ENCODE measurements at regions not wholly inside any gene's neighbourhood (a gene's known extent, or its start where the extent isn't known, plus 50 kb on each side); places are given as distances from the start of the nearest gene placed in this dataset.
A peak's percentile ranks its signal among the peaks of the same experiment; 100 is the strongest.

DNA sequence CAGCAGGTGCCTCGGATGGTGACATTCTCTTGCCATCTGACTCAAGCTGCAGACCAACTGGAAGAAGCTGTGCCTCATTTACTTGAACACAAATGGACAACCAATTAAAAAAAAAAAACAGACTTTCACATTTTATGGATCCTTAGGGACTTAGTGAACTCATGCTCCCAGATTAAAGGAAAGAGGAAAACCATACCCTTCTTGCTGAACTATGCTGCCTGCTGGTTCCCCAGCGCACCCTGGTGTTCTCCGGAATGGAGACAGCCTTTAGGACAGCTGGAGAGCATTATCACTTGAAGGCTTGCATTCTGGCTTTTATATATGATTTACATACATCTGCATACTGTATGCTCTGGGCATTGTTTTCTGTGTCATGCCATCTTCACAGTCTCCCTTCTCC is 370.7 kb downstream of the SLC4A3 start:
- Histone ChIP-seq H3K56ac (ENCODE audit: insufficient read length, low read depth, low read length) (no peak overlapping the region), H3K27me3 (ENCODE audit: insufficient read depth, low read length) (no peaks in the 10 kb centered on the region), H3K79me2 (ENCODE audit: insufficient read depth, low read length) (no peaks in the 10 kb centered on the region), H3K23ac (ENCODE audit: insufficient read length, low read depth, low read length) (no peak overlapping the region), H2AFZ (ENCODE audit: low read length) (no peak overlapping the region), H4K20me1 (ENCODE audit: control insufficient read depth, insufficient read depth, insufficient read length) (no peaks in the 10 kb centered on the region), H2BK20ac (ENCODE audit: low read depth, low read length, poor library complexity, severe bottlenecking) (no peak overlapping the region), H2BK12ac (ENCODE audit: insufficient read length, low read depth, low read length) (no peak overlapping the region), H3K18ac (ENCODE audit: insufficient read length, low read depth, low read length) (no peak overlapping the region), H3K27ac (ENCODE audit: insufficient read length, low read depth, low read length) (no peak overlapping the region), H3T11ph (ENCODE audit: low read length) (no peak overlapping the region), H3K23me2 (ENCODE audit: insufficient read length, low read depth, low read length, poor library complexity, severe bottlenecking) (no peaks in the 10 kb centered on the region), H2BK15ac (ENCODE audit: low read depth, low read length) (no peak overlapping the region), H2BK5ac (ENCODE audit: insufficient read length, low read length) (no peak overlapping the region), H3K9me3 (ENCODE audit: control insufficient read depth, low read depth, low read length) (no peaks in the 10 kb centered on the region), H2AK5ac (ENCODE audit: insufficient read length, low read length) (no peak overlapping the region), H3K4me1 (ENCODE audit: insufficient read depth, low read length) (no peaks in the 10 kb centered on the region), H3K9ac (ENCODE audit: extremely low read depth, insufficient read length, low read length) (no peak overlapping the region), H4K91ac (ENCODE audit: insufficient read length, low read depth, low read length) (no peak overlapping the region), H4K5ac (ENCODE audit: insufficient read length, low read depth, low read length) (no peak overlapping the region), H3K4me2 (ENCODE audit: insufficient read depth, insufficient read length, low read length) (no peak overlapping the region), H3K4ac (ENCODE audit: low read depth, low read length) (no peak overlapping the region), H4K8ac (replicated peaks; ENCODE audit: insufficient read length, low read depth, low read length) (no peak overlapping the region), H2BK120ac (ENCODE audit: low read depth, low read length, poor library complexity, severe bottlenecking) (no peak overlapping the region), H3K79me1 (ENCODE audit: insufficient read depth, low read depth, low read length, poor library complexity, severe bottlenecking) (no peaks in the 10 kb centered on the region), H3K14ac (ENCODE audit: insufficient read depth, low read length) (no peak overlapping the region)
- Mint-ChIP-seq H3K4me3 (no peak overlapping the region), H3K27me3 (ENCODE audit: low read depth) (peaks cover 12% of the 10 kb centered on the region), H3K27ac (peak overlapping the region in 1 of 3 experiments; percentile 46; a peak in 1 of 7 replicates), H3K36me3 (ENCODE audit: insufficient read depth in 1 of 3, low read depth in 3 of 3) (no peaks in the 10 kb centered on the region), H3K4me1 (peaks cover 15 to 17% of the 10 kb centered on the region in 2 experiments), H3K9me3 (no peaks in the 10 kb centered on the region)
- WGBS (ENCODE audit: extremely low coverage, insufficient read length, low lambda C conversion rate): no CpG with 5 or more reads among the region's 3 CpGs
- peak; percentile 52 for DNase-seq
- TF ChIP-seq, protein P1, sequence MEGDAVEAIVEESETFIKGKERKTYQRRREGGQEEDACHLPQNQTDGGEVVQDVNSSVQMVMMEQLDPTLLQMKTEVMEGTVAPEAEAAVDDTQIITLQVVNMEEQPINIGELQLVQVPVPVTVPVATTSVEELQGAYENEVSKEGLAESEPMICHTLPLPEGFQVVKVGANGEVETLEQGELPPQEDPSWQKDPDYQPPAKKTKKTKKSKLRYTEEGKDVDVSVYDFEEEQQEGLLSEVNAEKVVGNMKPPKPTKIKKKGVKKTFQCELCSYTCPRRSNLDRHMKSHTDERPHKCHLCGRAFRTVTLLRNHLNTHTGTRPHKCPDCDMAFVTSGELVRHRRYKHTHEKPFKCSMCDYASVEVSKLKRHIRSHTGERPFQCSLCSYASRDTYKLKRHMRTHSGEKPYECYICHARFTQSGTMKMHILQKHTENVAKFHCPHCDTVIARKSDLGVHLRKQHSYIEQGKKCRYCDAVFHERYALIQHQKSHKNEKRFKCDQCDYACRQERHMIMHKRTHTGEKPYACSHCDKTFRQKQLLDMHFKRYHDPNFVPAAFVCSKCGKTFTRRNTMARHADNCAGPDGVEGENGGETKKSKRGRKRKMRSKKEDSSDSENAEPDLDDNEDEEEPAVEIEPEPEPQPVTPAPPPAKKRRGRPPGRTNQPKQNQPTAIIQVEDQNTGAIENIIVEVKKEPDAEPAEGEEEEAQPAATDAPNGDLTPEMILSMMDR (conservative IDR thresholded peaks at IDR 0.05): peak; percentile 48; the same call in 2 of the 3 replicates
